Neural cell (in vitro differentiated cells): ENCODE measurements at regions not wholly inside any gene's neighbourhood (a gene's known extent, or its start where the extent isn't known, plus 50 kb on each side); places are given as distances from the start of the nearest gene placed in this dataset.

ENCODE experiments used
- H2AFZ ChIP-seq: fragments of 200-600, 300-800 bp; sonication (generic), shearing (Covaris generic); 2 replicates; pipeline ENCODE4 v1.6.0; 2014; ENCODE audit warnings: low read depth, mild to moderate bottlenecking, antibody characterized with exemption, low read length, moderate library complexity
- H3F3A ChIP-seq: fragments of 200-600 bp; shearing (Covaris generic); 2 replicates; pipeline ENCODE4 v1.6.1; 2016; ENCODE audit warnings: mild to moderate bottlenecking, moderate library complexity, mixed read lengths, antibody characterized with exemption, low read length; ENCODE audit not compliant: insufficient read depth, poor library complexity, severe bottlenecking
- H3K27ac ChIP-seq: fragments of 200-600, 300-800 bp; sonication (generic), shearing (Covaris generic); 2 replicates; pipeline ENCODE4 v1.5.1; 2014; ENCODE audit warnings: mild to moderate bottlenecking, low read length, moderate library complexity
- H3K27me3 ChIP-seq: fragments of 300-800, 200-600 bp; sonication (generic), shearing (Covaris generic); 2 replicates; pipeline ENCODE4 v1.6.0; 2014; ENCODE audit warnings: mild to moderate bottlenecking, low read depth, low read length, moderate library complexity; ENCODE audit not compliant: insufficient read depth
- H3K36me3 ChIP-seq: fragments of 300-800, 200-600 bp; sonication (generic), shearing (Covaris generic); 2 replicates; pipeline ENCODE4 v1.5.1; 2014; ENCODE audit warnings: mild to moderate bottlenecking, antibody characterized with exemption, low read length, moderate library complexity; ENCODE audit not compliant: insufficient read depth
- H3K4me2 ChIP-seq: fragments of 300-800, 200-600 bp; sonication (generic), shearing (Covaris generic); 2 replicates; pipeline ENCODE4 v1.6.0; 2014; ENCODE audit warnings: mild to moderate bottlenecking, low read length
- H3K4me3 ChIP-seq: fragments of 300-800, 200-600 bp; sonication (generic), shearing (Covaris generic); 2 replicates; pipeline ENCODE4 v1.5.1; 2014; ENCODE audit warnings: mild to moderate bottlenecking, low read length, moderate library complexity
- H3K79me2 ChIP-seq: fragments of 200-600 bp; shearing (Covaris generic); replicated peaks from 2 replicates; pipeline ENCODE4 v1.6.0; 2014; ENCODE audit warnings: mild to moderate bottlenecking, low read length, moderate library complexity; ENCODE audit not compliant: insufficient read depth
- H3K9ac ChIP-seq: fragments of 300-800, 200-600 bp; sonication (generic), shearing (Covaris generic); 2 replicates; pipeline ENCODE4 v1.6.1; 2016; ENCODE audit warnings: mild to moderate bottlenecking, low read length, mixed read lengths
- H3K9me2 ChIP-seq: fragments of 200-600 bp; shearing (Covaris generic); 2 replicates; pipeline ENCODE4 v1.6.1; 2016; ENCODE audit warnings: mild to moderate bottlenecking, low read length, mixed read lengths; ENCODE audit not compliant: insufficient read depth
- H3K9me3 ChIP-seq: fragments of 200-600, 300-800 bp; sonication (generic), shearing (Covaris generic); 2 replicates; pipeline ENCODE4 v1.6.1; 2016; ENCODE audit warnings: mild to moderate bottlenecking, mixed run types, low read length, moderate library complexity, mixed read lengths
- H4K20me1 ChIP-seq: fragments of 200-600 bp; shearing (Covaris generic); 2 replicates; pipeline ENCODE4 v1.6.1; 2016; ENCODE audit warnings: mild to moderate bottlenecking, mixed run types; ENCODE audit not compliant: insufficient read depth
- CTCF ChIP-seq: fragments of 450-650 bp; IDR thresholded peaks from 2 replicates; pipeline ENCODE4 v1.5.1; 2014; ENCODE audit warnings: antibody characterized with exemption, mild to moderate bottlenecking, moderate library complexity; ENCODE audit not compliant: poor library complexity, severe bottlenecking
- EP300 ChIP-seq: fragments of 450-650 bp; conservative IDR thresholded peaks from 2 replicates; pipeline ENCODE4 v1.6.1; 2014; ENCODE audit warnings: antibody characterized with exemption, mild to moderate bottlenecking, moderate library complexity; ENCODE audit not compliant: poor library complexity, severe bottlenecking
- EZH2 ChIP-seq: fragments of 200-600, 300-800 bp; shearing (Covaris generic), sonication (generic); IDR thresholded peaks from 2 replicates; pipeline ENCODE4 v1.6.1; 2014; ENCODE audit warnings: antibody characterized with exemption, low read length, borderline replicate concordance, mild to moderate bottlenecking; ENCODE audit not compliant: insufficient read depth, poor library complexity, severe bottlenecking
- MXI1 ChIP-seq: fragments of 450-650 bp; conservative IDR thresholded peaks from 2 replicates; pipeline ENCODE4 v1.6.1; 2014; ENCODE audit warnings: antibody characterized with exemption, mild to moderate bottlenecking; ENCODE audit not compliant: poor library complexity, severe bottlenecking
- POLR2AphosphoS5 ChIP-seq: IDR thresholded peaks from 2 replicates; pipeline ENCODE4 v1.6.1; 2012
- RAD21 ChIP-seq: fragments of 450-650 bp; conservative IDR thresholded peaks from 2 replicates; pipeline ENCODE4 v1.6.1; 2014; ENCODE audit warnings: antibody characterized with exemption, mild to moderate bottlenecking, moderate library complexity
- REST ChIP-seq: IDR thresholded peaks from 2 replicates; pipeline ENCODE4 v1.6.1; 2012; ENCODE audit warnings: borderline replicate concordance
- SMC3 ChIP-seq: fragments of 450-650 bp; conservative IDR thresholded peaks from 2 replicates; pipeline ENCODE4 v1.6.1; 2014; ENCODE audit warnings: antibody characterized with exemption, mild to moderate bottlenecking, moderate library complexity; ENCODE audit not compliant: poor library complexity
- TAF1 ChIP-seq: IDR thresholded peaks from 2 replicates; pipeline ENCODE4 v1.6.1; 2012; ENCODE audit warnings: low read depth

DNA sequence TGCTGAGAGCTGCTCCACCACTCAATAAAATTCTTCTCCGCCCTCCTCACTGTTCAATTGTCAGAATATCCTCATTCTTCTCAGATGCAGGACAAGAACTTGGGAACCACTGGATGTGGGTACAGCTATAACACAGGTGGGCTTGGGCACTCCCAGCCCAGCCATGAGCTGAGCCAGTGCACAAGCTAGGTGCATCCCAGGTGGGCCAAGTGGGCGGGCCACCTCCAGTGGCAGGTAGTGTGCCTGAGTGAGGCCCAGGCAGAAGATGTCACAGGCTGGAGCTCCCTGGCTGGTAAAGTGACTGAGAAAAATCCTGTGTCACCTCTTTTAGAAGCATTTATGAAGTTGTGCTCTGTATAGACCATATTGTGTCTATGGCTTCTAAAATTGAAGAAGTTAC is 501.6 kb upstream of the TYRP1 start:
- Histone ChIP-seq H3K79me2 (no peaks in the 10 kb centered on the region), H3K27ac (no peak overlapping the region), H3K4me2 (no peak overlapping the region), H3K4me3 (no peak overlapping the region), H3K9me3 (no peaks in the 10 kb centered on the region), H3F3A (peaks cover 4% of the 10 kb centered on the region), H4K20me1 (no peaks in the 10 kb centered on the region), H3K9ac (no peak overlapping the region), H3K27me3 (no peaks in the 10 kb centered on the region), H3K9me2 (no peaks in the 10 kb centered on the region), H2AFZ (no peak overlapping the region), H3K36me3 (no peaks in the 10 kb centered on the region)
- TF ChIP-seq CTCF (no peak), EZH2 (no peak), TAF1 (no peak), POLR2AphosphoS5 (no peak), EP300 (no peak), REST (no peak), MXI1 (no peak), SMC3 (no peak), RAD21 (no peak)

DNA sequence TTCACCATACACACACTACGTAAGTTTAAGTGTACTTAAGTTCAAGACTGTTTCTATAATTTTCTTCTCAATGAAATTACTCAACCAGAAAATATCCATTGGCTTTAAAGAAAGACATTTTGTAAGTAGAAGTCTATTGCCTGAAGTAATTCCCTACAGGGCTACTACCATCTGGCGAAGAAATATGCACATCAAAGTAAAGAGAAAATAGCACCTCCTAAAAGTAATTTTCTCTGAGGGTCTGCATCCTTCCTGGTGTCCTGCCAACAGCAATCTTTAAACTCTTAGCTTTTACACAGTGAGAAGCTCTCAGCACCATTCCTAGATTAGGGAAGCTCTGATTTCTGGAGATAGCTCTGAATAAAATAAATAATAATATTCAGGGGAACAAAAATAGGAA is 498.5 kb upstream of the TYRP1 start:
- Histone ChIP-seq H3K79me2 (no peaks in the 10 kb centered on the region), H3K36me3 (no peaks in the 10 kb centered on the region), H2AFZ (no peak overlapping the region), H3F3A (peaks cover 4% of the 10 kb centered on the region), H4K20me1 (no peaks in the 10 kb centered on the region), H3K27ac (no peak overlapping the region), H3K4me3 (no peak overlapping the region), H3K9ac (no peak overlapping the region), H3K9me2 (no peaks in the 10 kb centered on the region), H3K27me3 (no peaks in the 10 kb centered on the region), H3K4me2 (no peak overlapping the region), H3K9me3 (no peaks in the 10 kb centered on the region)
- TF ChIP-seq TAF1 = no peak

GRCh38 chr9:12195456-12195855 is 497.7 kb upstream of the TYRP1 start:
- Histone ChIP-seq H3K79me2 (no peaks in the 10 kb centered on the region), H4K20me1 (no peaks in the 10 kb centered on the region), H3K27ac (no peak overlapping the region), H3K4me3 (no peak overlapping the region), H3F3A (peaks cover 4% of the 10 kb centered on the region), H2AFZ (no peak overlapping the region), H3K9me2 (no peaks in the 10 kb centered on the region), H3K36me3 (no peaks in the 10 kb centered on the region), H3K4me2 (no peak overlapping the region), H3K9ac (no peak overlapping the region), H3K9me3 (no peaks in the 10 kb centered on the region), H3K27me3 (no peaks in the 10 kb centered on the region)
- TF ChIP-seq TAF1 (no peak), REST (no peak), EZH2 (no peak), POLR2AphosphoS5 (no peak), RAD21 (no peak), CTCF (no peak), MXI1 (no peak)
